ENCODE measurements at regions not wholly inside any gene's neighbourhood (a gene's known extent, or its start where the extent isn't known, plus 50 kb on each side); places are given as distances from the start of the nearest gene placed in this dataset.

GRCh38 chr5:25128606-25129005 is 483.8 kb upstream of the CDH10 start:
- 81 to 87% (median 86%) methylated on average over 4 of the region's 4 CpGs for WGBS, 5 donors
- H3K27me3 ChIP-seq (replicated peaks in 1 of 7): no peaks in the 10 kb centered on the region
- H3K27ac ChIP-seq: no peak overlapping the region
- H3K36me3 ChIP-seq: no peaks in the 10 kb centered on the region
- DNase-seq: no peak
- intact Hi-C loops (cut with DNase I; ENCODE audit: low total_unique reads): no loop called here
- peaks cover 0 to 9% (median 1%) of the 10 kb centered on the region in 8 donors for H3K9me3 ChIP-seq
- TF ChIP-seq POLR2A (IDR thresholded peaks at IDR 0.05) (no peak), POLR2AphosphoS5 (IDR thresholded peaks at IDR 0.05) (no peak)
- TF ChIP-seq, protein P1, sequence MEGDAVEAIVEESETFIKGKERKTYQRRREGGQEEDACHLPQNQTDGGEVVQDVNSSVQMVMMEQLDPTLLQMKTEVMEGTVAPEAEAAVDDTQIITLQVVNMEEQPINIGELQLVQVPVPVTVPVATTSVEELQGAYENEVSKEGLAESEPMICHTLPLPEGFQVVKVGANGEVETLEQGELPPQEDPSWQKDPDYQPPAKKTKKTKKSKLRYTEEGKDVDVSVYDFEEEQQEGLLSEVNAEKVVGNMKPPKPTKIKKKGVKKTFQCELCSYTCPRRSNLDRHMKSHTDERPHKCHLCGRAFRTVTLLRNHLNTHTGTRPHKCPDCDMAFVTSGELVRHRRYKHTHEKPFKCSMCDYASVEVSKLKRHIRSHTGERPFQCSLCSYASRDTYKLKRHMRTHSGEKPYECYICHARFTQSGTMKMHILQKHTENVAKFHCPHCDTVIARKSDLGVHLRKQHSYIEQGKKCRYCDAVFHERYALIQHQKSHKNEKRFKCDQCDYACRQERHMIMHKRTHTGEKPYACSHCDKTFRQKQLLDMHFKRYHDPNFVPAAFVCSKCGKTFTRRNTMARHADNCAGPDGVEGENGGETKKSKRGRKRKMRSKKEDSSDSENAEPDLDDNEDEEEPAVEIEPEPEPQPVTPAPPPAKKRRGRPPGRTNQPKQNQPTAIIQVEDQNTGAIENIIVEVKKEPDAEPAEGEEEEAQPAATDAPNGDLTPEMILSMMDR (IDR thresholded peaks at IDR 0.05 in 8 of 11, conservative IDR thresholded peaks at IDR 0.05 in 3 of 11): no peak
- no peak overlapping the region for H3K4me3 ChIP-seq
- no peaks in the 10 kb centered on the region for H3K4me1 ChIP-seq

DNA sequence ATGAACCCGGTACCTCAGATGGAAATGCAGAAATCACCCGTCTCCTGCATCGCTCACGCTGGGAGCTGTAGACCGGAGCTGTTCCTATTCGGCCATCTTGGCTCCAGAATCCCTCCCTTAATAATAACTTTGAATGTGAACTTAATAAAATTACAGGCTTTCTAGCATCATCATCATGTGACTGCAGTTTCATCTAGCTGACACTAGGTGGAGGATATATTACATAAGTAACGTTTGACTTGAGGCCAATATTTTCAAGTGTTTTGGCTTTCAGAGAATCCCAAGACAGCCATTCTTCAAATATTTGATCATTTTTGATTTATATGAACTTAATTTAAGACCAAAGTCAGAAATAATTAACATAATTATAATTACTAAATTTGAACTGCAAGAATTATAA is 474.9 kb upstream of the CDH10 start:
- Histone ChIP-seq H3K27me3 (replicated peaks in 1 of 7) (no peaks in the 10 kb centered on the region), H3K4me1 (no peaks in the 10 kb centered on the region), H3K4me3 (no peak overlapping the region), H3K36me3 (no peaks in the 10 kb centered on the region), H3K9me3 (peaks cover 0 to 10% (median 0%) of the 10 kb centered on the region in 8 donors), H3K27ac (no peak overlapping the region)
- 72 to 84% (median 80%) methylated on average over 6 to 7 of the region's 7 CpGs for WGBS, 5 donors
- intact Hi-C loops (cut with DNase I; ENCODE audit: low total_unique reads): no loop called here
- TF ChIP-seq POLR2AphosphoS5 (IDR thresholded peaks at IDR 0.05): no peak
- TF ChIP-seq, protein P1 (IDR thresholded peaks at IDR 0.05 in 8 of 11, conservative IDR thresholded peaks at IDR 0.05 in 3 of 11): no peak
- TF ChIP-seq POLR2A (IDR thresholded peaks at IDR 0.05): no peak
- DNase-seq: no peak

- Histone ChIP-seq H3K9me3 (peaks cover 0 to 18% (median 6%) of the 10 kb centered on the region in 8 donors), H3K4me3 (no peak overlapping the region), H3K4me1 (no peaks in the 10 kb centered on the region), H3K27me3 (replicated peaks in 1 of 7) (no peaks in the 10 kb centered on the region), H3K36me3 (no peaks in the 10 kb centered on the region), H3K27ac (no peak overlapping the region)
- intact Hi-C loops (cut with DNase I; ENCODE audit: low total_unique reads): no loop called here
- no peak for DNase-seq
- TF ChIP-seq, protein P1 (IDR thresholded peaks at IDR 0.05 in 8 of 11, conservative IDR thresholded peaks at IDR 0.05 in 3 of 11): no peak
- 61 to 84% (median 72%) methylated on average over 4 of the region's 4 CpGs for WGBS, 5 donors
These were observed 463.1 kb upstream of the CDH10 start for GRCh38 chr5:25107853-25108252.

GRCh38 chr5:25099538-25099937 is 454.8 kb upstream of the CDH10 start:
- intact Hi-C loops (cut with DNase I; ENCODE audit: low total_unique reads): no loop called here
- no peak overlapping the region for H3K27ac ChIP-seq
- no peak overlapping the region for H3K4me3 ChIP-seq
- TF ChIP-seq POLR2A (IDR thresholded peaks at IDR 0.05): no peak
- TF ChIP-seq, protein P1 (IDR thresholded peaks at IDR 0.05 in 8 of 11, conservative IDR thresholded peaks at IDR 0.05 in 3 of 11): no peak
- H3K4me1 ChIP-seq: no peaks in the 10 kb centered on the region
- WGBS, 5 donors: 68 to 89% (median 71%) methylated on average over 3 of the region's 3 CpGs
- no peaks in the 10 kb centered on the region for H3K36me3 ChIP-seq
- no peak for DNase-seq
- H3K27me3 ChIP-seq (replicated peaks in 1 of 7): no peaks in the 10 kb centered on the region
- H3K9me3 ChIP-seq: peaks cover 0 to 26% (median 0%) of the 10 kb centered on the region in 8 donors
